Activated T-helper 9 cell treated with anti-CD3 and anti-CD28 coated beads, Interleukin-2, amount 50 U/mL, for 16 hours (primary cell): ENCODE measurements at regions not wholly inside any gene's neighbourhood (a gene's known extent, or its start where the extent isn't known, plus 50 kb on each side); places are given as distances from the start of the nearest gene placed in this dataset.

ENCODE experiments used
- DNase-seq: peaks from one replicate; pipeline ENCODE4 v3.0.0-alpha.2; 2020; ENCODE audit warnings: low read depth

GRCh38 chr10:3538656-3539531 lies 246.1 kb downstream of the KLF6 start:
- DNase-seq: no peak

DNA sequence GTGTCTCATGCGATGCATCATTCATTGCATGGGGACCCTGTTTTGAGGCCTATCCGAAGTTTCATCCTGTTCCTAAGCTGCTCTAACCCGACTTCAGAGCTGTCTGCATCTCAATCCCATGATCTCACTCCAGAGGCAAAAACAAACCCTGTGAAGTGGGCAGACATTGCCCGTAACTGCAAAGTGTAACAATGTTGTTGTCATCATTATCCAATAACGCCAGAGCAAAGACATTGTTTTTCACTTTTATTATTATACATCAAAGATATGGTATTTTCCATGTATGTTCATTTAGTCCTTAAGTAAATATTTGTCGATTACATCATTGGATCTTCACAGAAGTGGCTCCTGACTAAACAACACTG lies 246.7 kb downstream of the KLF6 start:
- DNase-seq: no peak

- DNase-seq: no peak
These were observed 247.5 kb downstream of the KLF6 start for GRCh38 chr10:3537518-3537917.

DNA sequence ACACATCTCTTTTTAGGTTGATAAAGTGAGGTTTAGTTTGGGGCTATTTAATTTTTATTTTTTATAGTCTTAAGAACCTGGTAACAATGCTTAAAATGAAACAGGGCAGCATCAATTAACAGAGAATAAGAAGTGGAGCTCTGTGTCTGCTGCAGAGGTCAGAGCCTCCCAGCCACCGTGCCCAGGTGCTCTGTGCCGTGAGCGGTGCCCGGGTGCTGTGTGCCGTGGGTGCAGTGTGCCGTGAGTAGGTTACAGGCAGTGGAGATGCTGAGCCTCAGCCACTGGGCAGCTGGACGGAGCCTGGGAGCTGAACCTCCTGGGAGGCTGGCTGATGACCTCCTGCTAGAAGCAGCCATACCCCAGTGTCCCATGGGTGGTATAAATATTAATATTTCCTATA lies 250.0 kb downstream of the KLF6 start:
- DNase-seq: no peak

DNA sequence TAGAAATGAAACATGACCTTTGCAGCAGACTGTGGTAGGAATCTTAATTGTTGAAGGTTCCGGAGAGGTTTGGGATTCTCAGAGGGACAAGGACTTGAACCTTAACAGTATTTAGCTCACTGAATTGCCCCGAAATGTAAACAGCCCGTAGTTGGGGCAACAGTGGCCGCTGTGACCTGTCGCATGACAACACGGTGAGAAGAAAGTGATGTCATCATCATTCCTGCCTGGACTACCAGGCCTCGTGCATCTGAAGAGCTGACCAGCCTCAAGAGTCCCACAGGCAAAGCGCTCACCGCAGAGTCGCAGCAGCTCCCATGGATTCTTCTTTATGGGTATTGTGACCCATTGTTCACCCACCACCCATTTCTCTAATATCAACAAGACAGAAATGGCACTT lies 250.6 kb downstream of the KLF6 start:
- DNase-seq: no peak

DNA sequence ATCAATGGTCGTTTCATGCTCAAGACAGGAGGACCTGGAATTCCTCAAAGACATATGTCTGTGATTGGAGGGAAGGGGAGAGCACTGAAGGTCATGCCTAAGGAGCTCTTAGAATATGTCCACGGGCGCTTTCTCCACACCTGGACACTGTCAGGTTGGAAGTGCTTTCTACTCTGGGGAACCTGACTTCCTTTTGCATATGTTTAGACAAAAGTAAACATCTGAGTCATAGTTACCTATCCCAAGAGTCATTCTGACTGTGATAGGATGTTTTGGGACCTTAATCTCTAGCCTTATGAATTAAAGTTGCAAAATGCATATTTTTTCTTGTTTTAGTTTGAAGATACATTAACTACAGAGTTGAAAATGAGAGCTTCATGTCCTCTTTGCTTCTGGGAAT lies 251.7 kb downstream of the KLF6 start:
- DNase-seq: no peak

- no peak for DNase-seq
These were observed 252.4 kb downstream of the KLF6 start for GRCh38 chr10:3532644-3533043.

DNA sequence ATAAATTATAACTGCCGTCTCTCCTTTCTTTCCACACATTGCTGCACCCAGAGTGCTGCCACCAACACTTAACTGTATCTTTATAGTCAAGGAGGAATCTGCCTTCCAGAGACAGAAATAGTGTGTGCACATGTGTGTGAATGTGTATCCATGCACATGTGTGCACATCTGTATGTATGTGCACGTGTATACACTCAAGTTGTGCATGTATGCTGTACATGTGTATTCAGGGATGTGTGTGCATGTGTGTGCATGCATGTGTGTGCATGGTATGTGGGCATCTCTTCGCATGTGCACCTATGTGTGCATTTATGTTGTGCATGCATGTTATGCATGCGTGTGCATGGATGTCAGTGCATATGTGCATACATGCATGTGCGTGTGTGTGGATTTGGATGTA lies 253.3 kb downstream of the KLF6 start:
- DNase-seq: no peak

GRCh38 chr10:3530783-3531645 lies 254.0 kb downstream of the KLF6 start:
- no peak for DNase-seq

DNA sequence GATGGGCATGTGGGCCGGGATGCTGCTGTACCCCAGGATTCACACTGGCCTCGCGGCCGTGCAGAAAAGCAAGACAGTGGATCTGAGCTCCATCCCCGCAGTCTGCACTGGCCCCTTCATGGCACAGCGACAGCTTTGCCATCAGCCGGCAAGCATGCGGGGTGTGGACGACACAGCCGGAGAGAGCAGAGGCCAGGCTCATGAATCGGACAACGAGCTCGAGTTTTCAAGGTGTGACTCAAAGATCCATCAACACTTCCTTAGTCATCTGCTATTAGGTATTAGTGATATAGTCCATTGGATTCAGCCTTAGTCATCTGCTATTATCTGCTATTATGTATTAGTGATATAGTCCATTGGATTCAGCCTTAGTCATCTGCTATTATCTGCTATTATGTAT lies 254.7 kb downstream of the KLF6 start:
- no peak for DNase-seq

GRCh38 chr10:3529691-3530090 lies 255.3 kb downstream of the KLF6 start:
- no peak for DNase-seq

DNA sequence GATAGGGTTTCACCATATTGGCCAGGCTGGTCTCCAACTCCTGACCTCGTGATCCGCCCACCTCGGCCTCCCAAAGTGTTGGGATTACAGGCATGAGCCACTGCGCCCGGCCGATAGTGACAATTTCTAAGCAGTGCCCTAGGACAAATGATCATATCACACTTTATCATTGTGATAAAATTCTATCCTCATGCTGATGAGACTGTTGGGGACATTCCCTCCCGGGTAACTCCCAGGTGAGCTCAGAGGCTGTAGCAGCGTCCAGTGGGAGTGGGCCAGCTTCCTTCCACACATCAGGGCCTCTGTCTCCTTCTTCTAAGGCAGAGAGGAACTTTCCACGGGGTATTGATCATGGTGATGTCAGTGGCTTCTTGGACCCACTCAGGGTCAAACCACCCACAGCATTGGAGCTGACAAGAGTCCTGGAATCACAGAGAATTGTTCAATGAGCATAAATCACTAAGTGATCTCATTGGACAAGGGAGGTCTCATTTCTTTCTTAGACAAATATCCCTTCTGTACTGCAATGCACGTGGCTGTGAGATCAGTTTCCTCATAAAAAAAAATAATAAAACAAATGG lies 256.1 kb downstream of the KLF6 start:
- DNase-seq: no peak

- DNase-seq: no peak
These were observed 256.7 kb downstream of the KLF6 start for GRCh38 chr10:3528271-3528670.

DNA sequence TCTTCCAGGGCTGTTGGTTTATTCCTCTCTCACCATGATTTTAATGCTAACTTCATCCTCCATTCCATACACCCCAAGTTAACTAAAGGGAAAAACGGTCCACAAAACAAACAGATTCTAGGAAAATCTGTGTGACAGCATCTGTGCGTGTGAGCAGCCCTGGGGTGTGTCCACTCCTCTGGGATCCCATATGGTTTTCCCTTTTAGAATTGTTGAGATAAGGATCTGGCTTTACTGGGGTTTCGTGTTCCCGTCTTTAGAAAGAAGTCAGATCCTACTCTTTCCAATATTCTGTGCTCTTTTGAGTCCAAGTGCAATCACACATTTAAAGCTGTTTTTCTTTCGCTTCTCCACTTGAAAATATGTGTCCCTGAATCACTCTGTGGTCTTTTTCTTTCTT lies 257.1 kb downstream of the KLF6 start:
- DNase-seq: no peak

GRCh38 chr10:3526727-3527501 lies 258.1 kb downstream of the KLF6 start:
- no peak for DNase-seq

DNA sequence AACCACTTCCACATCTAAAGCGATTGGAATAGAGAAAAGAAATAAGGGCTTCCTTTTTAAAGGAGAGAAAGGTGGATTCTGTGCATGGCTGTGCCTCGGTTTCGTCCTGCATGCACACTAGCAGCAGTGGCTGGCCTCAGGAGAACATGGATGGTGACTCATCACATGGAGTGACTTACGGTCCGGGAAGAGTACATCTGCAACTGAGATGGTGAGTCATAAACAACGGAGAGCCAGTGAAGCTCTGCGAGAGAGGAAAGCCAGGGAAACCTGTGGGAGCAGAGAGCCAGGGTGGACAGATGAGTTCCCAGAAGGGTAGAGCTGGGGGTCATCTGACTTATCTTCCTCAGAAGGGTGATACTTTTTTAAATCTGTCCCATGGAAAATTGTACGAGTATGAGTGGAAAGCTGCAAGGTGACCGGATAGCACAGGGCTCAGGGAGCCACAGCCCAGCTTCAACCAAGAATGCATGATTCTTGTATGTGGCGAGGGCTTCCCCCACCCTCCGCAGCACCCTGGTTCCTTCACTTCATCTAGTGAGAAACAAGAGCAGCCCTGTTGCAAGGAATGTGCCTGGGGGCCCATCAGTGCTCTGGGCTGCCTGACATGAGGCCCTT lies 259.1 kb downstream of the KLF6 start:
- no peak for DNase-seq

DNA sequence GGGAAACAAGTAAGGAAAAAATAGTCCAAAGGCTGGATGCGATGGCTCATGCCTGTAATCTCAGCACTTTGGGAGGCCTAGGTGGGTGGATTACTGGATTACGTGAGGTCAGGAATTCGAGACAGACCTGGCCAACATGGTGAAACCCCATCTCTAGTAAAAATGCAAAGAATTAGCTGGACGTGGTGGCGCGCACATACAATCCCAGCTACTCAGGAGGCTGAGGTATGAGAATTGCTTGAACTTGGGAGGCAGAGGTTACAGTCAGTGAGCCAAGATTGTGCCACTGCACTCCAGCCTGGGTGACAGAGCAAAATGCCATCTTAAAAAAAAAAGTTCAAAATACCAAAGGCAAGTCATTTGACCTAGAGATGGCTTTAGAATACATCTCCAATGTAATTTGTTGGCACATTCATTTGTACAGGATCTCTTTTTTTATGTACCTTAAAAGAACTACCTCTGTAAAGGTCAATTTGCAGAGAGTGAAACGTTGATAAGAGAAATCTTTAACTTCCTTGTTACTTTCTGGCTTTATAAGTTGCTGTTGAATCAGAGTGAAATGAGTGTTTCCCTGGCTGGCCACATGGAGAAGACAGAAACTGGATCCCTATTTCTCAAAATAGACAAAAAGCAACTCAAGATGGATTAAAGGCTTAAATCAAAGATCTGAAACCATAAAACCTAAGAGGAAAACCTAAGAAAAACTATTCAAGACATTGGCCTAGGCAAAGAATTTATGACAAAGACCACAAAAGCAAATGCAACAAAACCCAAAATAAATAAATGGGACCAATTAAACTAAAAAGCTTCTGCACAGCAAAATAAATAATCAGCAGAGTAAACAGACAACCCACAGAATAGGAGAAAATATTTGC lies 260.7 kb downstream of the KLF6 start:
- no peak for DNase-seq

GRCh38 chr10:3523309-3524050 lies 261.5 kb downstream of the KLF6 start:
- no peak for DNase-seq

DNA sequence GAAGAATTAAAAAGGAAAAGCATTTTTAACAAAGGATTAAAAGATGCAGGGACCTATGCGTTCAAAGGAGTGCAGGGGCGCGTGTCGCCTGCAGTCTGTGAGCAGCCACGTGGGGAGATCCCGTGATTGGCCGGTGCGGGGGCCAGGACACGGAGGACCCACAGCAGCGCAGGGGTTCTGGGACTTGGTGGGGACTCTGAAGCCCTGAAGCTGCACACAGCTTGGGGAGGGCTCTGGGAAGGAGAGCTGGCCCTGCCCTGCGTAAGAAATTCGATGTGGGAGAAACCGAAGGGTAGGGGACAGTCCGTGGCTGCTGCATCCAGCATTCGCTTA lies 268.1 kb downstream of the KLF6 start:
- no peak for DNase-seq
